DMS 273 (cell line): ENCODE measurements at regions not wholly inside any gene's neighbourhood (a gene's known extent, or its start where the extent isn't known, plus 50 kb on each side); places are given as distances from the start of the nearest gene placed in this dataset.

Source experiments
- DNase-seq: peaks from one replicate; lab custom pipeline; 2025; ENCODE audit not compliant: unreplicated experiment; lab: John Stamatoyannopoulos, UW

DNA sequence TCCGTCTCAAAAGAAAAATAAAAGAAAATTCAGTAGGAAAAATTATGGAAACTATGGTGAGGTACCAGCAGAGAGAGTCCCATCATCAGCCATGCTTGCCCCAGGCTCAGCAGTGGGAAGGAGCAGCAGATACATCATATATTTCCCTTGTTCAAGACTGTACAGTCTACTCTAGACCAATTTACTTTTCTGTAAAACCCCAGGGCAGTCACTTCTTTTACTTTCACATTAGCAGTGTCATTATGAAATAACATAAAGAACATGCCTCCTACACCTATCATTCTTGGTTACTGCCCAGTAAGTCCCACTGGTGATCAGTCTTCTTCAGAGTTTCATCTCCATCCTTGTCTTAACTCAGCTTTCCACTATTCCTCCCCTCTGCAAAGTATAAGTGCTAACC is 1145.0 kb downstream of the MAT2B start:
- no peak for DNase-seq

GRCh38 chr5:164651546-164652275 is 1146.3 kb downstream of the MAT2B start:
- no peak for DNase-seq

DNA sequence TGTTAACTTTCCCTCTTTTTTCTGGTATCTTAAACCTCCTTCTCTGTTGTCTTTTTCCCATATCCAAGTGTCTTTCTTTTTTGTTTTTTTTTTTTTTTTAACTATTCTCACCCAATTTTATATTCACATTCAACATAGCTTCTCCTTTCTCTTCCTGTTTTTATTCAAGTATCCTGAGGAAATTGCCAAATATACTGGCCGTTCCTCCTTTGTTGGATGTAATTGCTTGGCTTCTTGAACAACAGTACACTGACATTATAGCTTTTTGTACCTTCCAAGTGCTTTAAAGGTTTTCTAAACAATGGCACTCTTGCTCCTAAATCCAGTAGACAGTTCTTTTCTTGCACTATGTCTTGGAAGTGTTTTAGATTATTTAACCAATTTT is 1146.8 kb downstream of the MAT2B start:
- no peak for DNase-seq

DNA sequence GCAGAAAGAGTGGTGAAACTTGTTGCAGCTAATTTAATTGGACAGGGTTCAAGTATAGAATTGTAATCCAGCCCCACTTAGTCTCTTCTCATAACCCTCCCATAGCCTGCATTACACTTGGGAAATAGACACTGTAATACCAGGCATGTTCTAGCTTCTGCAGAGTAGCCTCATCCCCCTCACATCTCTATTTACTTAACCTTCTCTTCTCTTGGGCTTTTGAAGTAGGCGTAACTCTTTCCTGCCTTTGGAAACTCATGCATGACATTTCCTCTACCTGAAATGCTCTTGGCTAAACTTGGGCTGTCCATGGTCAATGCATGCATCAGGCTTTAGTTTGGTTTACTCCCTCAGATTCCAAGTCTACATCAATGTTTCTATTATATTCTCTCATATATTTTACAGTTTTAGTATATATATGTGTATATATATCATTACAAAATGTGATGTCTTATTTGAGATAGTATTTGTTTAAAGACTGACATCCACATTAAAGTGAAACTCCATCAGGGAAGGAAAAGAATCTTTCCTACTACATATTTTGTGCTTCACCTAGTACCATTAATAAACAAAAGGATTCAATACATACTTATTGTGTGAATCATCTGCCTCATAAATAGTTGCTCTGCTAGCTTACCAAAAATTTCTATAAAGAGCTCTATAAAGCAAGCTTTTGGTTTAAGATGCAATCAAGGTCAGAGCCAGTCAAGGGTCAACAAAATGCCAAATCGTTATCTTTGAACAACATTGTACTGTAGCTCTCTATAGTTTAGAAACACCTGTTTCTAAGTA is 1158.0 kb downstream of the MAT2B start:
- DNase-seq, result no peak

DNA sequence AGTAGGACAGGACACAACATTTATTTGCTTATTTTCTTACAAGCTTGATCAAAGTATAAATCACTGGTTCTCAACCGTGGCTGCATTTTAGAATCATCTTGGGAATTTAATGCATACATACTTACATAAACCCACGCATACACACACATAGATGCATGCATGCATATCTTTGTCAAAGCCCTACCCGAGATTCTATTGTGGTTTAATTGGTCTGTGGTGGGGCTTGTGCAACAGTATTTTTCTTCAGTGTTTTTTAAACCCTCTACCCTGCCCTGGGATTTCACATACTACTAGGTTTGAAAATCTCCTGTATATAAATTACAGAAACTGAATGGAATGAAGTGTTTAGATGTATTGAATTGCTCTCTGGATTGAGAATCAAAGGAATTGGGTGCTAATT is 1166.2 kb downstream of the MAT2B start:
- no peak for DNase-seq

DNA sequence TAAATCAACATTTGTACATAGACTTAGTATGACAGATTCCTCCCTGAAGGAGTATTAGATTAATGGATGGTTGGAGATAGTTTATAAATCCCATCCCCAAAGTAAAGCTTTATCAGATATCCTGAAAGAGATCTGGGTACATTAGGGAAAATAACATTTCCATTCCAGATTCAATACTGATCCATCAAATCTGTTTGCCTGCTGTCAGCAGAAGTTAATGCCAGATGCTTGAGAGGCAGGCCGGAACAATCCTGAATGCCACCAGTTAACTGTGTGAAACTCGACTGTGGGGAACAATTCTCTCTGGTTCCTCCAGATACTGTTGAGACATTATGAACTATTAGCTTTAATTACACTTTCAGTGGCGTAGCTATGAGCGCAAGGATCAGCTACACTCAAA is 1166.8 kb downstream of the MAT2B start:
- DNase-seq, result peak; percentile 60

GRCh38 chr5:164672931-164673694 is 1167.7 kb downstream of the MAT2B start:
- DNase-seq, result peak; percentile 62

GRCh38 chr5:164679461-164679860 is 1174.0 kb downstream of the MAT2B start:
- no peak for DNase-seq

GRCh38 chr5:164680216-164680615 is 1174.8 kb downstream of the MAT2B start:
- DNase-seq, result no peak

- DNase-seq, result no peak
These were observed 1175.5 kb downstream of the MAT2B start for GRCh38 chr5:164680812-164681520.

- no peak for DNase-seq
These were observed 1182.0 kb downstream of the MAT2B start for GRCh38 chr5:164687391-164687790.

- no peak for DNase-seq
These were observed 1183.0 kb downstream of the MAT2B start for GRCh38 chr5:164688437-164688836.

DNA sequence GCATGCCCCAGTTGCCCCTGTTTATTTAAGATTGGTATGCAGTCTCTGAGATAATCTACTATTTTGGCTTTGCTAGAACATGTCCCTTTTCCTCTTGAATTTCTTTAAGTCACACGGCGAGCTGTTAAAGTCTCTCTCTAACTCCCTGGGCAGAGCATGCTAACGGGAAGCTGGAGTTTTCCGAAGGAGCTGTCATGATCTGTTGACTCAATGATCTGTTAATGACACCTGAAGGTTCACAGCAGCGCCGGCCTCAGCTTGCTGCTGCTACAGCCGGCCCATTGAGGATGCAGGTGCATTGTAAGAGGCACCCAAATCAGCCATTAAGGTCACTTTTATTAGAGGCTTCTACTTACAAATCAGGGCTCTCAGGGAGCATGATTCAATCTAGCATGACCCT is 1203.4 kb downstream of the MAT2B start:
- no peak for DNase-seq

DNA sequence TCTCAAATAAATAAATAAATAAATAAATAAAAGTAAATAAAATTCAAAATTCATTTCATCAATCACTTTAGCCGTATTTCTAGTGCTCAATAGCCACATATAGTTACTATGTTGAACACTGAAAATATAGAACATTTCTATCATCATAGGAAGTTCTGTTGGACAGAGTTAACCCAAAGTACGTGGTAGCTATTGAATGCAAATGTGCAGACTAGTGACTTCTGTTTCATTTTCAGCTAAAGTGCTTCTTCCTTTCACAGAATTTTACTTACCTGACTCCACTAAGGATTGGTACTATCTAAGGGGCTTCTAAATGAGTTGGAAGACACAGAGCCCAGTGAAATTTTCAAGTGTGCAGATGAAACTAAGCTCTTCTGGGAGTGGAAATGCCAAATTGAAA is 1208.3 kb downstream of the MAT2B start:
- DNase-seq, result no peak

- no peak for DNase-seq
These were observed 1215.7 kb downstream of the MAT2B start for GRCh38 chr5:164721116-164721515.

DNA sequence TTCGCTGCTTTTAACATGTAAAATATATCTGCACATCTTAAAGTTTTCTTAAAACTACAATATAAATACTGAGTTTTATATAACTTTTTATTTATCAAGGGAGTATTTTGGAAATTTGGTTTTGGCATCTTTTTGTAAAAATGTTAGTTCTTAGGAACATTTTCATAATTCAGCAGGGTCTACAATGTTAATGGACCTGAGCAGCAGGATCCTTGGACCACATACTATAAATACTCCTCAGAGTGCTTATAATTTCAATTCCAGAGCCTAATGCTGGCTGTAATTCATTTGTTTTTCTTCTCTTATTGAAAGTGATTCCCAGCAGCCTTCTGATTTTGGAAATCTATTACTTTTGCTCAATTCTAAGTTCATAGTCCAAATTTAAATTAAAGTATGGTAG is 1216.2 kb downstream of the MAT2B start:
- no peak for DNase-seq

DNA sequence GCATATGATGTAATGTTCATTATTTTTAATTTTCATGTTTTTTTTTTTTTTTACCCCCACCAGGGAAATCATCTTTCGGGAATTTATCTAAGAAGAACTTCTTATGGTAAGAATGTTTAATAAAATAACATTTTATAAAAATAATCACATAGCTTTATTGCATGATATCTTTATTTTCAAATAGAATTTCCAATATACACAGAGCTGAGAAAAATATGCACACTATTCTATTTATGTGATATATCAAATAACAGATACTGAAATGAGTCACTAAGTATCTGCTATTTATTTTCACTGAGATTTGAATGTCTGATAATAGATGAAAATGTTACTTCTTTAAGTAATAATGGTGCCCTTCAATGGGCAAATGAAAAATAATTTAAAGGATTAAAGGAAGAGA is 1217.3 kb downstream of the MAT2B start:
- DNase-seq, result no peak

DNA sequence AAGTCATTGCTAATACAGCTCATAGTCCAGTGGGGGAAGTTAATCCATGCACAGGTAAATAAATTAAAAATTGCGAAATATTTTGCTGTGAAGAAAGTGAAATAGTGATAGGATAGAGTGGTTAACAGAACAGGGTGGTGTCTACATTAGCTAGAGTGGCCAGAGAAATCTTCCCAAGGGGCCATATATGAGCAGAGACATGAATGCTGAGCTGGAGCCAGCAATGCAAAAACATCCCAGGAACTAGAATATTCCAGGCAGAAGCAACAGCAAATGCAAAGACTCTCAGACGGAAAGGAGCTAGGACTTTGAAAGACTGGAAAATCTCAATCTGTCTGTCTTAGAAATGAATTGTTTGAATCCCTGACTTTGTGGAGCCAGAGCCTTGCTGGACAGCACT is 1221.6 kb downstream of the MAT2B start:
- DNase-seq, result no peak

DNA sequence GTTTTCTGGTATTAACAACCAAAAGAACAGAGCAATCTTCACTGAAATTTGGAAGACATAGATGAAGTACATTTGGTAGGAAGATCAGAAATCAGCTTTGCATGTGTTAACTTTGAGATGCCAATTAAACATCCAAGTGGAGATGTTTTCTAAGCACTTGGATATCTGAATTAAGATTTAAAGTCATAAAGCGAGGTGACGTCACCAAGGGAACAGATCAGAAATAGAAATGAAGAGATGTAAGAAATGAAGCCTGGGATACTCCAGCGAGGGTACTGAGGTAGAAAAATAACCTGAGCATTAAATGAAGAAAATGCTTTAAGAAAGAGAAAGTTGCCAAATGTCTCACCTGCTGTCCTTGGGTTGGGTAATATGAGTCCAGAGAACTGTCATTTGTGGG is 1223.3 kb downstream of the MAT2B start:
- DNase-seq, result no peak

- DNase-seq, result no peak
These were observed 1229.9 kb downstream of the MAT2B start for GRCh38 chr5:164735334-164735733.

DNA sequence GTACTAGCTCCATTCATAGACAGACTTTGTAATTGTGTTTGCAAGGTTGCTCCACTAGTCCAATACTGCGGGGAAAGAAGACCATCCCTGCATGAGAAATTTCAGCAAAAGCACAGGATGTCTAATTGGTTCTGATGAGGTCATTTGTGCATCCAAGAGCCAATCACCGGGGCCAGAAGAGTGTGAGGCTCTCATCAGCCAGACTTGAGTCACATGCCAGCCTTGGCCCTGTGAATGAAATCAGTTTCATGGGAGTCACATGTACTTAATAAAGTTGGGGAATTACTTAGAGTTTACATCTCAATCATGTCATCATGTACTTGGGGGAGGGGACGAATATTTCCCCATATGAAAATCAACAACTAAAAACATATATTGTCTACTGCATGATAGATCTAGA is 1236.0 kb downstream of the MAT2B start:
- no peak for DNase-seq
